RWPE2 (cell line): ENCODE measurements at regions not wholly inside any gene's neighbourhood (a gene's known extent, or its start where the extent isn't known, plus 50 kb on each side); places are given as distances from the start of the nearest gene placed in this dataset.
A peak's percentile ranks its signal among the peaks of the same experiment; 100 is the strongest.

ENCODE experiments used
- ATAC-seq: fragments of 200-7000 bp; cut with Tn5 transposase; 3 replicates; pipeline ENCODE4 v1.9.1; 2021; ENCODE audit warnings: low read depth
- DNase-seq: peaks from one replicate; pipeline ENCODE4 v3.0.0-alpha.2; 2020; ENCODE audit warnings: low spot score
- H3K27ac ChIP-seq: fragments of 450-650 bp; 2 replicates; pipeline ENCODE4 v1.5.1; 2017; ENCODE audit warnings: mild to moderate bottlenecking; ENCODE audit not compliant: poor library complexity, severe bottlenecking
- H3K27me3 ChIP-seq: fragments of 250-450 bp; sonication (Bioruptor Pico); 2 replicates; pipeline ENCODE4 v1.5.1; 2021; ENCODE audit warnings: mild to moderate bottlenecking, moderate library complexity; ENCODE audit not compliant: insufficient read depth, poor library complexity, severe bottlenecking
- H3K36me3 ChIP-seq: fragments of 250-450 bp; sonication (Bioruptor Pico); 2 replicates; pipeline ENCODE4 v1.5.1; 2020; ENCODE audit warnings: low read depth, mild to moderate bottlenecking, moderate library complexity
- H3K4me1 ChIP-seq: fragments of 250-450 bp; sonication (Bioruptor Pico); 2 replicates; pipeline ENCODE4 v1.5.1; 2021; ENCODE audit warnings: mild to moderate bottlenecking, moderate library complexity; ENCODE audit not compliant: insufficient read depth, poor library complexity, severe bottlenecking
- H3K4me3 ChIP-seq: fragments of 250-450 bp; sonication (Bioruptor Pico); 2 replicates; pipeline ENCODE4 v1.5.1; 2021; ENCODE audit warnings: mild to moderate bottlenecking, moderate library complexity; ENCODE audit not compliant: severe bottlenecking
- H3K9me3 ChIP-seq: fragments of 250-450 bp; sonication (Bioruptor Pico); 2 replicates; pipeline ENCODE4 v1.5.1; 2021; ENCODE audit warnings: mild to moderate bottlenecking, moderate library complexity; ENCODE audit not compliant: severe bottlenecking
- CTCF ChIP-seq: fragments of 450-650 bp; IDR thresholded peaks from one replicate; pipeline ENCODE4 v1.5.1; 2017; ENCODE audit warnings: mild to moderate bottlenecking, moderate library complexity; ENCODE audit not compliant: poor library complexity, severe bottlenecking

DNA sequence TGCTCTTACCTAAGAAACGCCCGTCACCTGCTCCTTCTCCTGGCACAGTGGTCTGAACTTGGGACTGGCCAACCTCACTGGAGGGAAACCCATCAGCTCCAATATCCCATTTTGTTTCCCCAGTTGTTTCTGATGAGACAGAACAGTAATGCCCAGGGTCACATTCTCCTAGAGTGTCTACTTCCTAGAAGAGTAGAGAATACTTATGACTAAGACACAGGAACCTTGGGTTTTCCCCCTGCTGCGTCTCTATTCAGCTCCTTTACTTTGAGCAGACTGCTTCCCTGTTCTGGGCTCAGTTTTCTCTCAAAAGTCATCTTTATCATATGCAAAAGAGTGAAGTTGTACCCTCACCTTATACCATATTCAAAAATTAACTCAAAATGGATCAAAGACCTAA is 79.4 kb downstream of the POLR2M start:
- DNase-seq (no peak), ATAC-seq (no peak)
- Histone ChIP-seq H3K27ac (no peak overlapping the region), H3K4me1 (peaks cover 13% of the 10 kb centered on the region), H3K36me3 (no peaks in the 10 kb centered on the region), H3K9me3 (no peaks in the 10 kb centered on the region), H3K27me3 (no peaks in the 10 kb centered on the region), H3K4me3 (no peak overlapping the region)
- no peak for TF ChIP-seq CTCF

- Histone ChIP-seq H3K36me3 (no peaks in the 10 kb centered on the region), H3K4me1 (peaks cover 3% of the 10 kb centered on the region), H3K27ac (no peak overlapping the region), H3K9me3 (no peaks in the 10 kb centered on the region), H3K27me3 (no peaks in the 10 kb centered on the region), H3K4me3 (no peak overlapping the region)
- ATAC-seq (no peak), DNase-seq (no peak)
- TF ChIP-seq CTCF = no peak
These were observed 82.7 kb downstream of the POLR2M start for GRCh38 chr15:57789225-57789624.

DNA sequence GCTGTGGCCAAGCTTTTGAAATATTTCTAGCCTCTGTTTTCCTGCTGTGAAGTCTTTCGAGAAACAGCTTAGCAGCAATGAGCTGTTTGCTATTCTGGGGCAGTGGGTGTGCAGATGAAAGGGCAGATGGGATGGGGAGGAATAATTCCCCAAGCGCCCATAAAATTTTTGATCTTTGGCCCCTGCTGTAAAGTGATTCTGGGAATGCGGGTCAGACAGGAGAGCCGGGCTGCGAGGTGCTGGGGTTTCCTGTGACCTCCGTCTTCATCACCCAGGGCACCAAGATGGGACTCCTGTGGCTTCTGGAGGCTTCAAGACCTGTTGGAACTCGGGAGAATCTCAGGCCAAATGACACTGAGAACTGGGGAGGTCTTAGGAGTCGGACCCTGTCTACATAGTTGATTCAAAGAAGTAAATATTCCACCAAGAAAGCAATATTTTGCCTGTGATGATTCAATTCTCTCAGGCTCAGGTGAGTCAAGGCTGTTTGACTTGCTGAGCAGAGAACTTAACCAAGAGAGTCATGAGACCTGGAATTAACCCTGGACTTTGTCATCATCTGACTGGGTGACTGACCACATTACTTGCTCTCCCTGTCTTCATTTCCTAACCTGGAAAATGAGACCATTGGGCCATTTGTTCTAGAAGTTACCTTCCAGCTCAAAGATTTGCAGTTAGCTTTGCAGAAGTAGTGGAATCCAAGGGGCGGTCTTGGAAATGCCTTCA is 86.4 kb downstream of the POLR2M start:
- no peak overlapping the region for H3K27ac ChIP-seq
- no peaks in the 10 kb centered on the region for H3K9me3 ChIP-seq
- no peaks in the 10 kb centered on the region for H3K27me3 ChIP-seq
- ATAC-seq (peak; percentile 71; the same call in 2 of the 3 replicates), DNase-seq (no peak)
- H3K36me3 ChIP-seq = no peaks in the 10 kb centered on the region
- TF ChIP-seq CTCF = no peak
- no peaks in the 10 kb centered on the region for H3K4me1 ChIP-seq
- no peak overlapping the region for H3K4me3 ChIP-seq

- H3K36me3 ChIP-seq = no peaks in the 10 kb centered on the region
- no peaks in the 10 kb centered on the region for H3K4me1 ChIP-seq
- no peaks in the 10 kb centered on the region for H3K9me3 ChIP-seq
- no peak overlapping the region for H3K27ac ChIP-seq
- TF ChIP-seq CTCF = no peak
- H3K27me3 ChIP-seq = no peaks in the 10 kb centered on the region
- ATAC-seq = no peak
- H3K4me3 ChIP-seq = no peak overlapping the region
- DNase-seq = no peak
These were observed 88.7 kb downstream of the POLR2M start for GRCh38 chr15:57795261-57795660.

DNA sequence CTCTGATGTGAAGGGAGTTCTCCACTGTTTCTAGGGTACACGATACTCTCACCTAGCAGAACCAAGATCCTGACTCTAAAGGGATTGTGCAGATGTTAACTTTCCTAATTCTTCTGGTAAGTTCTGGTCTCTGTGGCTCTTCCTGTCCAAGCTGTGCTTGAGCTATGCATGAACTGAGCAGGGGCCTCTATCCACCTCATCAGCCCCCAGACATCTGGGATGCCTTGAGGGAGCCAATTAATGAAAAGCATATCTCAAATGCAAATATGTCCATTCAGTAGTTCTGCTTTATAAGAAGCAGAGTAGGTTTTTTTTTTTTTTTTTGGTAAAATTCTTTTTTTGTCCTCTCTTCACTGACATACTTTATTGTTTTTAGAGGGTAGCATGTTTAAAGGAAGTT is 89.6 kb downstream of the POLR2M start:
- no peak overlapping the region for H3K4me3 ChIP-seq
- no peak for TF ChIP-seq CTCF
- H3K4me1 ChIP-seq = no peaks in the 10 kb centered on the region
- no peak overlapping the region for H3K27ac ChIP-seq
- no peaks in the 10 kb centered on the region for H3K9me3 ChIP-seq
- H3K27me3 ChIP-seq = no peaks in the 10 kb centered on the region
- no peaks in the 10 kb centered on the region for H3K36me3 ChIP-seq
- ATAC-seq (no peak), DNase-seq (no peak)
